H1 (cell line): ENCODE measurements at regions not wholly inside any gene's neighbourhood (a gene's known extent, or its start where the extent isn't known, plus 50 kb on each side); places are given as distances from the start of the nearest gene placed in this dataset.
A peak's percentile ranks its signal among the peaks of the same experiment; 100 is the strongest.

ENCODE experiments used
- CTCF ChIA-PET: fragments of 300-600 bp; sonication (Branson Sonifier 250); formaldehyde crosslinking; loops from one replicate; lab custom pipeline; 2021; ENCODE audit not compliant: partially characterized antibody; lab: Charles Lee
- POLR2A ChIA-PET: fragments of 300-600 bp; sonication (Branson Sonifier 250); formaldehyde crosslinking; loops from one replicate; lab custom pipeline; 2021; ENCODE audit warnings: inconsistent platforms; ENCODE audit not compliant: partially characterized antibody; lab: Charles Lee
- DNase-seq, 2 experiments: peaks; one replicate each; pipeline versions ENCODE4 v3.0.0 to v3.0.0-alpha.2; 2010 to 2022; ENCODE audit warnings: low spot score in 2 of 2, low read depth in 1 of 2, mixed read lengths in 1 of 2
- FAIRE-seq: peaks from 2 replicates; lab custom pipeline; 2011; peaks lifted over from hg19 to GRCh38; lab: Jason Lieb, UNC
- H2AFZ ChIP-seq: 2 replicates; pipeline ENCODE4 v1.8.1; 2012; ENCODE audit warnings: low read length, inconsistent platforms
- H2AK5ac ChIP-seq: 2 replicates; pipeline ENCODE4 v1.6.1; 2013; ENCODE audit warnings: low read depth, low read length
- H2BK120ac ChIP-seq: replicated peaks from 2 replicates; pipeline ENCODE3; 2013; ENCODE audit warnings: low read depth, low read length, inconsistent platforms
- H2BK12ac ChIP-seq: 2 replicates; pipeline ENCODE4 v1.6.1; 2013; ENCODE audit warnings: low read depth, low read length
- H2BK15ac ChIP-seq: 2 replicates; pipeline ENCODE4 v1.6.1; 2013; ENCODE audit warnings: low read length
- H2BK20ac ChIP-seq: 2 replicates; pipeline ENCODE4 v1.6.1; 2013; ENCODE audit warnings: low read length
- H2BK5ac ChIP-seq: 2 replicates; pipeline ENCODE4 v1.6.1; 2013; ENCODE audit warnings: low read depth, low read length
- H3K14ac ChIP-seq: 2 replicates; pipeline ENCODE4 v1.6.1; 2013; ENCODE audit warnings: inconsistent platforms; ENCODE audit not compliant: insufficient read length
- H3K18ac ChIP-seq: 2 replicates; pipeline ENCODE4 v1.6.1; 2013; ENCODE audit warnings: low read length; ENCODE audit errors: extremely low read depth
- H3K23ac ChIP-seq: 2 replicates; pipeline ENCODE4 v1.6.1; 2013; ENCODE audit warnings: inconsistent platforms; ENCODE audit not compliant: insufficient read length
- H3K23me2 ChIP-seq: 2 replicates; pipeline ENCODE4 v1.6.1; 2013; ENCODE audit warnings: low read depth, low read length
- H3K27ac ChIP-seq: 2 replicates; pipeline ENCODE4 v1.6.1; 2011; ENCODE audit warnings: low read depth, low read length, inconsistent platforms
- H3K27me3 ChIP-seq, 4 experiments: replicated peaks in 1 of 4; 1 replicate in 1 of 4; 2 replicates in 3 of 4; pipeline versions ENCODE4 v1.6.1 to v1.8.1; 2011 to 2013; ENCODE audit warnings: low read length in 3 of 4, mild to moderate bottlenecking in 3 of 4, inconsistent platforms in 2 of 4, mixed read lengths in 2 of 4, moderate library complexity in 1 of 4; ENCODE audit not compliant: control insufficient read depth in 3 of 4, insufficient read depth in 3 of 4; ENCODE audit errors: extremely low read depth in 1 of 4
- H3K36me3 ChIP-seq, 4 experiments: 2 replicates each; pipeline versions ENCODE4 v1.6.1 to v1.8.1; 2011 to 2013; ENCODE audit warnings: mild to moderate bottlenecking in 4 of 4, low read length in 3 of 4, moderate library complexity in 2 of 4, control low read depth in 1 of 4, inconsistent platforms in 1 of 4; ENCODE audit not compliant: insufficient read depth in 4 of 4, control insufficient read depth in 2 of 4
- H3K4ac ChIP-seq: replicated peaks from 2 replicates; pipeline ENCODE3; 2013; ENCODE audit warnings: low read length, low read depth, mixed read lengths, inconsistent platforms; ENCODE audit not compliant: insufficient read length
- H3K4me1 ChIP-seq, 4 experiments: replicated peaks in 1 of 4; 1 replicate in 1 of 4; 2 replicates in 3 of 4; pipeline versions ENCODE4 v1.6.1 to v1.8.1; 2011 to 2013; ENCODE audit warnings: low read length in 3 of 4, inconsistent platforms in 2 of 4, mixed read lengths in 1 of 4; ENCODE audit not compliant: insufficient read depth in 4 of 4, control insufficient read depth in 3 of 4
- H3K4me2 ChIP-seq, 2 experiments: 2 replicates each; pipeline versions ENCODE4 v1.6.1 to v1.8.1; 2011 to 2013; ENCODE audit warnings: low read depth in 2 of 2, low read length in 2 of 2, control low read depth in 1 of 2, inconsistent platforms in 1 of 2, mild to moderate bottlenecking in 1 of 2; ENCODE audit not compliant: insufficient read depth in 1 of 2
- H3K4me3 ChIP-seq, 4 experiments: fragments of 200-600, 300-600 bp in 1 of 4; sonication (generic), shearing (Covaris generic), sonication (Bioruptor Twin) in 1 of 4; 2 replicates each; pipeline versions ENCODE4 v1.5.1 to v1.8.1; 2011 to 2016; ENCODE audit warnings: low read length in 4 of 4, low read depth in 3 of 4, control low read depth in 2 of 4, inconsistent platforms in 2 of 4, mild to moderate bottlenecking in 2 of 4, mixed read lengths in 1 of 4, moderate library complexity in 1 of 4; ENCODE audit not compliant: insufficient read depth in 2 of 4; ENCODE audit errors: extremely low read depth in 1 of 4
- H3K56ac ChIP-seq: replicated peaks from 2 replicates; pipeline ENCODE3; 2013; ENCODE audit warnings: low read depth, mild to moderate bottlenecking, mixed read lengths, low read length, inconsistent platforms; ENCODE audit not compliant: insufficient read length
- H3K79me1 ChIP-seq: 2 replicates; pipeline ENCODE4 v1.6.1; 2013; ENCODE audit warnings: low read depth, low read length, control low read depth
- H3K79me2 ChIP-seq, 2 experiments: 2 replicates each; pipeline versions ENCODE4 v1.6.1 to v1.8.1; 2012 to 2013; ENCODE audit warnings: low read length in 2 of 2, mild to moderate bottlenecking in 2 of 2, inconsistent platforms in 1 of 2; ENCODE audit not compliant: insufficient read depth in 2 of 2, control insufficient read depth in 1 of 2
- H3K9ac ChIP-seq, 4 experiments: replicated peaks in 1 of 4; 1 replicate in 1 of 4; 2 replicates in 3 of 4; pipeline versions ENCODE4 v1.6.1 to v1.8.1; 2011 to 2013; ENCODE audit warnings: low read depth in 3 of 4, low read length in 3 of 4, control low read depth in 2 of 4, mild to moderate bottlenecking in 2 of 4, moderate library complexity in 2 of 4, inconsistent platforms in 1 of 4; ENCODE audit errors: extremely low read depth in 1 of 4
- H3K9me3 ChIP-seq, 2 experiments: 2 replicates each; pipeline versions ENCODE4 v1.6.1 to v1.8.1; 2012 to 2013; ENCODE audit warnings: mild to moderate bottlenecking in 2 of 2, moderate library complexity in 2 of 2, control low read depth in 1 of 2, inconsistent platforms in 1 of 2, low read depth in 1 of 2, low read length in 1 of 2, mixed read lengths in 1 of 2; ENCODE audit not compliant: insufficient read depth in 2 of 2
- H4K20me1 ChIP-seq, 2 experiments: replicated peaks in 1 of 2; 2 replicates each; pipeline versions ENCODE3 to v1.8.1; 2011 to 2013; ENCODE audit warnings: inconsistent platforms in 2 of 2, low read length in 2 of 2, mild to moderate bottlenecking in 1 of 2; ENCODE audit not compliant: insufficient read depth in 2 of 2, control insufficient read depth in 1 of 2
- H4K5ac ChIP-seq: 2 replicates; pipeline ENCODE4 v1.6.1; 2013; ENCODE audit warnings: low read length, low read depth, mixed read lengths, inconsistent platforms; ENCODE audit not compliant: insufficient read length
- H4K8ac ChIP-seq: 2 replicates; pipeline ENCODE4 v1.8.0; 2013; ENCODE audit warnings: mild to moderate bottlenecking, moderate library complexity, low read length, inconsistent platforms; ENCODE audit not compliant: insufficient read depth; ENCODE audit errors: extremely low read depth
- H4K91ac ChIP-seq: replicated peaks from 2 replicates; pipeline ENCODE3; 2013; ENCODE audit warnings: low read length, mixed read lengths, inconsistent platforms; ENCODE audit not compliant: insufficient read length
- KDM1A ChIP-seq: fragments of 200-600, 300-600 bp; sonication (generic); IDR thresholded peaks from 2 replicates; pipeline ENCODE4 v1.7.1; 2016; ENCODE audit warnings: mild to moderate bottlenecking, low read length, borderline replicate concordance
- RXRA ChIP-seq: IDR thresholded peaks from 2 replicates; pipeline ENCODE4 v1.6.1; 2011; ENCODE audit warnings: low read depth, mild to moderate bottlenecking, low read length, moderate library complexity; ENCODE audit not compliant: insufficient read depth
- whole genome bisulfite sequencing, 2 experiments: shearing (Covaris generic) in 1 of 2; methylation state at CpG; one replicate each; pipeline versions ENCODE4 v1.1.6 to v1.1.7; 2013 to 2015; ENCODE audit warnings: low lambda C conversion rate in 2 of 2, mixed read lengths in 2 of 2, inconsistent platforms in 1 of 2, low coverage in 1 of 2, missing lambda C conversion rate in 1 of 2; ENCODE audit not compliant: insufficient replicate concordance in 2 of 2, insufficient coverage in 1 of 2, insufficient read length in 1 of 2; ENCODE audit errors: extremely low coverage in 1 of 2, missing lambda C conversion rate in 1 of 2; 5-methylcytosine and 5-hydroxymethylcytosine counted together

DNA sequence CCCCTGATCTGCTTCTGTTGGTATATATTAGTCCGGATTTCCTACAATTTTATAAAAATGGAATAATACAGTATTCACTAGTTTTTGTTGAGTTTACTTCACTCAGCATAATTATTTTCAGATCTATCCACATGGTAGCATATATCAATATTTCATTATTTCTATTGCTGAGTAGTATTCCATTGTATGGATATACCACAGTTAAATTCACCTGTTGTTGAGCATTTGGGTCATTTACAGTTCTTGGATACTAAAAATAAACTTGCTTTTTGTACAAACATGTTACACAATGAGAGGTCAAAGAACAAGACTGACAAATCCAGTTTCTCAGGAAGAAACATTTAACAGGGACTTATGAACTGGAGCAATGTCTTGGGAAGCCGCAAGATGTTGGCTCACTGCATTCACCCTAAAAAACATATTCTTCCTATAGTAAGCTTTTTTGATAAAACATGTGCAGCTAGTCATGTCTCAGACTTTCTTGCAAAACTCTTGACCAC lies 126.9 kb upstream of the HS3ST2 start:
- Histone ChIP-seq H3K14ac (no peak overlapping the region), H2BK5ac (no peak overlapping the region), H2AFZ (no peak overlapping the region), H4K91ac (no peak overlapping the region), H3K9ac (no peak overlapping the region), H3K4me2 (no peak overlapping the region), H4K20me1 (no peaks in the 10 kb centered on the region), H3K23ac (no peak overlapping the region), H3K56ac (no peak overlapping the region), H3K79me2 (no peaks in the 10 kb centered on the region), H3K27me3 (no peaks in the 10 kb centered on the region), H2AK5ac (no peak overlapping the region), H3K79me1 (no peaks in the 10 kb centered on the region), H2BK15ac (no peak overlapping the region), H2BK120ac (no peak overlapping the region), H3K4me1 (peaks cover 0 to 4% (median 0%) of the 10 kb centered on the region in 4 experiments; a peak in 2 of 7 replicates), H2BK12ac (no peak overlapping the region), H3K4me3 (no peak overlapping the region), H3K23me2 (no peaks in the 10 kb centered on the region), H4K8ac (no peak overlapping the region), H3K27ac (no peak overlapping the region), H3K18ac (no peak overlapping the region), H3K9me3 (peaks cover 6 to 10% of the 10 kb centered on the region in 2 experiments; a peak in 3 of 4 replicates), H3K4ac (no peak overlapping the region), H4K5ac (no peak overlapping the region), H2BK20ac (no peak overlapping the region), H3K36me3 (no peaks in the 10 kb centered on the region)
- POLR2A ChIA-PET = no interaction called here
- WGBS, 2 experiments = 60% methylated on average over 2 of the region's 2 CpGs; no CpG with 5 or more reads in 1 of the 2 experiments
- DNase-seq (no peak), FAIRE-seq (no peak)
- TF ChIP-seq KDM1A (peak; percentile 88), RXRA (no peak)
- CTCF ChIA-PET = interaction anchor here (0.9 kb wide), 1 partner anchor 10 kb away, joined by 5 read pairs; no protein-coding TSS in a partner anchor
